Activated CD4-positive, CD25-positive, alpha-beta regulatory T cell treated with anti-CD3 and anti-CD28 coated beads, Interleukin-2, amount 50 U/mL, for 16 hours (primary cell): ENCODE measurements at regions not wholly inside any gene's neighbourhood (a gene's known extent, or its start where the extent isn't known, plus 50 kb on each side); places are given as distances from the start of the nearest gene placed in this dataset.

ENCODE experiments used
- DNase-seq: peaks from one replicate; pipeline ENCODE4 v3.0.0-alpha.2; 2020; ENCODE audit warnings: low read depth, low spot score

DNA sequence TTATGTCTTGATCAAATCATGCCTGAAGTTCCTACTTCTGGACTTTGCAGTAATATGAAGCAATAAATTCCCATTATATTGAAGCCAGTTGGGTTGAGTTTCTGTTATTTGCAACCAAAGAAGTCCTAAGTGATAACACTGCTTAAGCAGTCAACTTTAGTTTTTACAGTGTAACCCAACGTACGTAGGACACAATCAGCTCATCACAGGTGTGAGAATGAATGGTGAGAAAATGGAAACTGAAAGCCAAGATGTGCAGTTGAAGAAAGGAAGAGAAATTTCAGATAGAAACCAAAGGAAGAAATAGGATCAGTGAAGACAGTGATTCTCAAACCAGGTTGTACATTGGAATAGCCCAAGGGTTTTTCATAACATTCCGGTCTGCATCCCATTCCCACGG is 211.4 kb upstream of the ZFP64 start:
- no peak for DNase-seq

DNA sequence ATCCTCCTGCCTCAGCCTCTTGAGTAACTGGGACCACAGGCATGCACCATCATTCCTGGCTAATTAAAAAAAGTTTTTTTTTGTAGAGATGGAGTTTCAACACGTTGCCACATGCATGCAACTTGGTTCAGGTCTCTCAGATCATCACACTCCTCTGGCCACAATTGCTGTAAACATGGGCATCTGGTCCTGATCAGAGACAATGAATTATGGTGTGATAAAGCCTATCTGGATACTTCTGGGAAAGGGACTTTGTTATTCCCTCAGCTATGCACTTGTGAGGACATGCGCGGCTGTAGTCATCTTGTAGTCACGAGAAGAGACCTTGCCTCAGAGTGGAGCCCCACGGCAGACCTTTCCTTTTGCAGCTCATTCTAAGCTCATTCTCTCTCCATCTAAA is 210.9 kb upstream of the ZFP64 start:
- no peak for DNase-seq

GRCh38 chr20:52401431-52401830 is 209.9 kb upstream of the ZFP64 start:
- no peak for DNase-seq

- no peak for DNase-seq
Measured at GRCh38 chr20:52399352-52399751, 207.8 kb upstream of the ZFP64 start.

DNA sequence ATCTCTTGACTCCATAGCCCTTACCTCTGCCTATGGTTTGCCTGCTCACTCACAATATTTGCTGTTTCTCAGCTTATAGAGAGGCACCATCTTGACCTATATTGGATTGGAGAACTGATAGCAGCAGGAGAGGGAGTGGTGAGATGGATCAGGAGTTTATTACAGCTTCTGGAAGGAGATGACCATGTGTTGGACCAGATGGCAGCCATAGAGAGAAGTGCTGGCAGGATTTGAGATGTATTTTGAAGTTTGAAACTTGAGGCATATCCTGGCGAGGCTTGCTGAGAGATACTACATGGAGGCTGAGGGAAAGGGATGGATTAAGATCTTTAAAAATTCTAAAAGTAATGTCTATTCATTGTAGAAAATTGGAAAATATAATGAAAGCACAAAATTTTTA is 198.0 kb upstream of the ZFP64 start:
- DNase-seq = no peak

DNA sequence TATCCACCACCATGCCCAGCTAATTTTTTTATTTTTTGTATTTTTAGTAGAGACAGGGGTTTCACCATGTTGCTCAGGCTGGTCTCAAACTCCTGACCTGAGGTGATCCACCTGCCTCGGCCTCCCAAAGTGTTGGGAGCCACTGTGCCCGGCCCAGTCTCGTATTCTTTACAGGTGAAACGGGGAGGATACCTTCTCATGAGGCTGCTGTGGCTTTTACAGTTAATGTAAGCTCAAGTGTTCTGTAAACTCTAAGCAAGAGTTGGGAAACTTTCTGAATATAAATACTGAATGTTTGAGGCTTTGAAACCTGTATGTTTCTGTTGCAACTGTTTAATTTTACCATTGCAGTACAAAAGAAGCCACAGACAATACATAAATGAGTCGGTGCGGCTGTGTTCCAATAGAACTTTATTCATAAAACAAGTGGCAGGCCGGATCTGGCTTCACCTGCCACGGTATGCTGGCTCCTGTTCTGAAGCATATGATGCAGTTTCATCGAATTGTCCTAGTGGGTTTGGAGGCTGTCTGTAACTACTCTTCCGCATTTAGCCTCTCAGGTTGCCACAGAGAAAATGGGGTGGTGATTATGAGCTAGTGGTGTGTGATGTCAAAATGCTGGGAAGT is 192.5 kb upstream of the ZFP64 start:
- no peak for DNase-seq

DNA sequence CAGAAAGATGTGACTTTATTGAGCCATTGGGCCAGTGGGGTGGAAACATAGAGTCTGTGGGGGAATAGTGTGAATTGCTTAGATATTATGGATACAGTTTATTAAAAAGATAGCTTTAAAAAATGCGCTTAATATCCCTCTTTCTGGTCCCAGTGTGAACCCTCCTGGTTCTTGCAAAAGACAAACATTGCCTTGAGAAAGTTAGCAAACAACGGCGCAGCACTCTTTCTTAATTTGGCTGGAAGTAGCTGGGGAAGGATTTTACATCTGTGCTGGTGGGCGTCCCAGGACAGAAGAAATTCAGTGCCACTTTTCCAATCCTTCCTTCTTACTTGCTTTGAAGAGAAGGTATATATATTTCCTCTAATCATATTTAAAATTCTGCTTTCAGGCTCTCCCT is 191.4 kb upstream of the ZFP64 start:
- no peak for DNase-seq

- no peak for DNase-seq
Measured at GRCh38 chr20:52379723-52380336, 188.3 kb upstream of the ZFP64 start.

- DNase-seq = no peak
Measured at GRCh38 chr20:52372169-52372568, 180.6 kb upstream of the ZFP64 start.

- no peak for DNase-seq
Measured at GRCh38 chr20:52365688-52366087, 174.1 kb upstream of the ZFP64 start.

- DNase-seq = no peak
Measured at GRCh38 chr20:52364405-52364804, 172.8 kb upstream of the ZFP64 start.

DNA sequence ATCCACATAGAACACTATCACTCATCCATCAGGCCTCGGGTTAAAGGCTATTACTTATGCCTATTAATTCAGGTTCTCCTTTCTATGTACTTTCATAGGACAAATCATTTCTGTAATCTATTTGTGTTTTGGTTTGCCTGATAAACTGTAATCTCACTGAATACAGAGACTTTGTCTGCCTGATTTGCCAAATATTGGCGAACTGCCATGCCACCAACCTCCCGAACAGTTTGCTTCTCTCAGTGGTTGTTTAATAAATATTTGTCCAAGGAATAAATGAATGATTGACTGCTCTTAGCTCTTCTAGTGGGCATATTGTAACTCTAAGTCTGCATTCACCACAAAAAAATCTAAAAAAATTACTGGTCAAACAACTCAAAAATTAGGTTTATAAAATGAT is 170.1 kb upstream of the ZFP64 start:
- DNase-seq = no peak

DNA sequence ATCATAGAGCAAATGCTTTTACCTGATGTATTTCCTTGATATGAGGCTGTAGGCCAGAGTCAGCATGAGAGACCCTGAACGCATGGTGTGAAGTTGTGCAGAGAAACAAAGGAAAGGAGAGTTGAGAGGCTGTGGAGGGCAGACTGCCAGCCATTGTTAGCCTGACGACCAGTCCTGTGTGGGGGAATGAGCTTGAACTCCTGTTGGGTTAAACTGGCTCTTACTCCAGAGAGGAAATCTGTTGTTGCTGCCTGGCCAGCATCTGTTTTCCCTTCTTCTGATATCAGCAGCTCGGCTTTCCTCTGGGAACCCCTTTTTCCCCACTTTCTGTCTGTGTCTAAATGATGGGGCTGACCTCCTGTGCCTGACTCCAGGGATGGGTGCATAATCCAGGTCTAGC is 158.2 kb upstream of the ZFP64 start:
- DNase-seq = no peak

GRCh38 chr20:52348434-52348833 is 156.9 kb upstream of the ZFP64 start:
- DNase-seq = no peak

DNA sequence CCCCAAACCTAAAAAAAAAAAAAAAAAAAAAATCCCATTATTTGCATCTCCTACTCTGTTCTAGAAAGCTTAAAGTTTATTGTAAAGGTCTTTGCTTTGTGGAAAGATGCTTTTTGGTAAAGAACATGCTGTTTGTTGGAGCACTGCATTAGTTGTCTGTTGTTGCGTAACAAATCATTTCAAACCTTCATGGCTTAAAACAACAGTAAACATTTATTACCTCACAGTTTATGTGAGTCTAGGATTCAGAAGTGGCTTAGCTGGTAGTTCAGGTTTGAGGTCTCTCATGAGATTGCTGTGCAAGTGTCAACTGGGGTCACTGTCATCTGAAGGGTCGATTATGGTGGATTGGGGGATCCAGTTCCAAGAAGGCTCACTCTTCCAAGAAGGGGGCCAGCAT is 155.2 kb upstream of the ZFP64 start:
- no peak for DNase-seq

GRCh38 chr20:52342913-52343312 is 151.3 kb upstream of the ZFP64 start:
- DNase-seq = no peak

- no peak for DNase-seq
Measured at GRCh38 chr20:52340036-52340634, 148.6 kb upstream of the ZFP64 start.

DNA sequence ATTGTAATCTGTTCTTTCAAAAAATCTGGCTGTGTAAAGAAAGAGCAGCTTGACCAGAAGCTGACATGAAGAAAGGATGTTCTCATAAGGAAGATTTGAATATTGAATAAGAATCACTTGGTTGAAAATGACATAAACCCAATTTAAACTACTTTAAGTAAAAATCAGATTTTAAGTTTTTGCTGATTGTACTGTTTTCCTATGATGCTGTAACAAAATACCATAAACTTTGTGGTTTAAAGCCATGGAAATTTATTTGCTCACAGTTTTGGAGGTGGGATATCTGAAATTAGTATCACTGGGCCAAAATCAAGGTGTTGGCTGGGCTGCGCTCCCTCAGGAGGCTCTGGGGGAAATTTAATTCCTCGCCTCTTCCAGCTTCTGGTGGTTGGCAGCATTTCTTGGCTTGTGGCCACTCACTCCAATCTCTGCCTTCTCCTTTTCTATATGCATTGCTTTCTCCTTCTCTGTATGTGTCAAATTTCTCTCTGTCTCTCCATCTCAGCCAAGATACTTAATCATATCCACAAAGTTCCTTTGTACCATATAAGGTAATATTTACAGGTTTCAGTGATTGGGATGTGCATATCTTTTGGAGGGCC is 141.2 kb upstream of the ZFP64 start:
- no peak for DNase-seq

- no peak for DNase-seq
Measured at GRCh38 chr20:52332230-52332629, 140.7 kb upstream of the ZFP64 start.

DNA sequence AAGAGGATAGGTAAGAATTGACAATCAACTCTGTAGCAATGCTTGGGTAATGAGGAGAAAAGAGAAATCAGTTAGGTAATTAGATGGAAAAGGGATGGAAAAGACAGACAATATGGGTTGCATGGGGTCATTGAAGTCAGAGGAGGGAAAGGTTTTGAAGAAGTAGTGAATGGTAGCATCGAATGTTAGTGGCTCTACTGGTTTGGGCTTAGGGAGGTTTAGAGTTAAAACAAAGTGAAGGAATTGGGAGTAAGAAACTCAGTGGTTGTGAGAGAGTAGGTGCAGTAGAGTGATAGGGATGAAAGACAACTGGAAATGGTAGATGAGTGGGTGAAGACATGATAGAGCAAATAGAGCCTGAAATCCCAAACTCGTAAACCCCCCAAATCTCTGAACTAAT is 140.1 kb upstream of the ZFP64 start:
- DNase-seq = no peak

GRCh38 chr20:52321396-52321795 is 129.8 kb upstream of the ZFP64 start:
- DNase-seq = no peak

DNA sequence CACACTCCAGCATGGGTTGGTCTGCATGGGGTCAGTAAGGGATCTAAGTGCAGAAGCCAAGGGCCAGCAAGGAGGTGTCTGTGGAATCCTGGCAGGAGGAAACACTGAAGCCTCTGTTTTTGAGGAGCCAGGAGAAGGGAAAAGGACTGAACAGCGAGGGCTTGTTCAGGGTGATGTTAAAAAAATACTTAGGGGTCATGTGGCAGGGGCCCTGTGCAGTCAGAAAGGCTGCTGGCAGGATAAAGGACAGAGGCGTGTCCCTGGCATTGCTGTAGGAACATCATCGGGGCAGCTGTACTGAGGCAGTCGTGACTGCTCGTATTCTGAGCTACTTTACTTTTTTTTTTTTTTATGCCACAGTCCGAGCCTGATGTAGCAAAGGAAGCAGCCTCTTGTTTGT is 127.1 kb upstream of the ZFP64 start:
- DNase-seq = no peak

DNA sequence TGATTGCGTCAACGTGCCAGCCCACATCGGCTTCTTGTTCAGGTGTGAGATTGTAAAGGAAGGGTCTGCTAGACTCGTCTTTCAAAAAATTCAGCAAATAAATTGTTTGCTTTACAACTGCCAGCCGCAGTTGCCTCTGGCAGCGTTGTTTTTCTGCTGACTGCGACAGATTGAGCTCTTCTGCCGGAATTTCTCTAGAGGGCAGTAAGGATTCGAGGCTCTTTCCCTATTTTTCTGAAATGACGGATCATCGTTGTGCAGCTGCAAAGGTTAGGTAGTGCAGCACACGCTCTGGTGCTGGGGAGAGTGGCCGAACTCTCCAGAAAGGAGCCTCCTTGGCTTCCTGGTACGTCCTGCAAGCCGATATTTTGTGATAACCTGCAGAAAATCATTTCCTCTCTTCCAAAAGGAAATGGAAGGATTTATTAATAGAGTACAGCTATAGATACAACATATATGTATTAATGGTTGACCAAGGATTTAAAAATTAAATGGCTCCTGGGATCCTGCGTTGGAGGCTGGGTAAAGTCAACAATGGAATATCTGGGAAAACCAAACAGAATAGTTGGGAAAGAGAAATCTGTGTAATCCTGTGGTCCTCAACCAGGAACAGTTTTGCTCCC is 121.9 kb upstream of the ZFP64 start:
- no peak for DNase-seq
